ENCODE measurements at regions not wholly inside any gene's neighbourhood (a gene's known extent, or its start where the extent isn't known, plus 50 kb on each side); places are given as distances from the start of the nearest gene placed in this dataset.

GRCh38 chr10:57973451-57973850 is 294.2 kb downstream of the IPMK start:
- no peak for TF ChIP-seq REST (IDR thresholded peaks at IDR 0.05; ENCODE audit: insufficient read depth in 1 of 2, low read depth in 2 of 2, low read length in 1 of 2)
- TF ChIP-seq, protein P1, sequence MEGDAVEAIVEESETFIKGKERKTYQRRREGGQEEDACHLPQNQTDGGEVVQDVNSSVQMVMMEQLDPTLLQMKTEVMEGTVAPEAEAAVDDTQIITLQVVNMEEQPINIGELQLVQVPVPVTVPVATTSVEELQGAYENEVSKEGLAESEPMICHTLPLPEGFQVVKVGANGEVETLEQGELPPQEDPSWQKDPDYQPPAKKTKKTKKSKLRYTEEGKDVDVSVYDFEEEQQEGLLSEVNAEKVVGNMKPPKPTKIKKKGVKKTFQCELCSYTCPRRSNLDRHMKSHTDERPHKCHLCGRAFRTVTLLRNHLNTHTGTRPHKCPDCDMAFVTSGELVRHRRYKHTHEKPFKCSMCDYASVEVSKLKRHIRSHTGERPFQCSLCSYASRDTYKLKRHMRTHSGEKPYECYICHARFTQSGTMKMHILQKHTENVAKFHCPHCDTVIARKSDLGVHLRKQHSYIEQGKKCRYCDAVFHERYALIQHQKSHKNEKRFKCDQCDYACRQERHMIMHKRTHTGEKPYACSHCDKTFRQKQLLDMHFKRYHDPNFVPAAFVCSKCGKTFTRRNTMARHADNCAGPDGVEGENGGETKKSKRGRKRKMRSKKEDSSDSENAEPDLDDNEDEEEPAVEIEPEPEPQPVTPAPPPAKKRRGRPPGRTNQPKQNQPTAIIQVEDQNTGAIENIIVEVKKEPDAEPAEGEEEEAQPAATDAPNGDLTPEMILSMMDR (IDR thresholded peaks at IDR 0.05) = no peak
- no peak for TF ChIP-seq POLR2AphosphoS5 (IDR thresholded peaks at IDR 0.05; ENCODE audit: low read depth, low read length)
- no peak for TF ChIP-seq SIN3A (IDR thresholded peaks at IDR 0.05; ENCODE audit: borderline replicate concordance, insufficient read depth, low read depth, low read length)
- no peak for TF ChIP-seq TCF7L2 (IDR thresholded peaks at IDR 0.05; ENCODE audit: low read depth, low read length)

Measured in Panc1 (cell line).